Astrocyte (in vitro differentiated cells and primary cell): ENCODE measurements at regions not wholly inside any gene's neighbourhood (a gene's known extent, or its start where the extent isn't known, plus 50 kb on each side); places are given as distances from the start of the nearest gene placed in this dataset.

Experiments used
- CTCF ChIP-seq: IDR thresholded peaks from 2 replicates; pipeline ENCODE4 v1.5.1; 2011; ENCODE audit warnings: low read depth, mild to moderate bottlenecking, inconsistent platforms, low read length, moderate library complexity; ENCODE audit not compliant: insufficient read depth
- EZH2 ChIP-seq: IDR thresholded peaks from 2 replicates; pipeline ENCODE4 v1.6.1; 2012; ENCODE audit warnings: mild to moderate bottlenecking, low read length, inconsistent platforms; ENCODE audit not compliant: insufficient read depth

GRCh38 chr20:62574230-62574993, 67.9 kb upstream of the SLCO4A1 start:
- TF ChIP-seq EZH2 (no peak), CTCF (no peak)
